Immature natural killer cell (primary cell): ENCODE measurements at regions not wholly inside any gene's neighbourhood (a gene's known extent, or its start where the extent isn't known, plus 50 kb on each side); places are given as distances from the start of the nearest gene placed in this dataset.
"Not testable (repeated sequence)": the region's sequence is repeated elsewhere in the genome, so short reads cannot be mapped to it uniquely, and the experiment has no call there.

Source experiments
- DNase-seq, 3 donors: peaks; one replicate each; pipeline ENCODE4 v3.0.0; 2022; ENCODE audit warnings: mixed read lengths in 1 of 3
- H3K27ac Mint-ChIP-seq, 6 donors: one replicate each; pipeline ENCODE4 v1.8.0; 2020; ENCODE audit warnings: mixed read lengths in 6 of 6, mild to moderate bottlenecking in 5 of 6, inconsistent platforms in 4 of 6, moderate library complexity in 3 of 6
- H3K27me3 Mint-ChIP-seq, 3 donors: one replicate each; pipeline ENCODE4 v1.8.0; 2020 to 2021; ENCODE audit warnings: low read depth in 3 of 3, mild to moderate bottlenecking in 3 of 3, mixed read lengths in 3 of 3, moderate library complexity in 3 of 3, inconsistent platforms in 1 of 3
- H3K36me3 Mint-ChIP-seq, 3 donors: one replicate each; pipeline ENCODE4 v1.8.0; 2020; ENCODE audit warnings: mixed read lengths in 3 of 3, inconsistent platforms in 2 of 3, mild to moderate bottlenecking in 2 of 3
- H3K4me1 Mint-ChIP-seq, 2 donors: one replicate each; pipeline ENCODE4 v1.8.0; 2020; ENCODE audit warnings: inconsistent platforms in 2 of 2, mild to moderate bottlenecking in 2 of 2, mixed read lengths in 2 of 2, moderate library complexity in 1 of 2
- H3K4me3 Mint-ChIP-seq, 5 donors: one replicate each; pipeline ENCODE4 v1.8.0; 2020; ENCODE audit warnings: mild to moderate bottlenecking in 5 of 5, mixed read lengths in 5 of 5, inconsistent platforms in 3 of 5, moderate library complexity in 3 of 5
- H3K9me3 Mint-ChIP-seq, 6 donors: one replicate each; pipeline ENCODE4 v1.8.0; 2020; ENCODE audit warnings: mild to moderate bottlenecking in 6 of 6, mixed read lengths in 6 of 6, inconsistent platforms in 4 of 6, moderate library complexity in 3 of 6

DNA sequence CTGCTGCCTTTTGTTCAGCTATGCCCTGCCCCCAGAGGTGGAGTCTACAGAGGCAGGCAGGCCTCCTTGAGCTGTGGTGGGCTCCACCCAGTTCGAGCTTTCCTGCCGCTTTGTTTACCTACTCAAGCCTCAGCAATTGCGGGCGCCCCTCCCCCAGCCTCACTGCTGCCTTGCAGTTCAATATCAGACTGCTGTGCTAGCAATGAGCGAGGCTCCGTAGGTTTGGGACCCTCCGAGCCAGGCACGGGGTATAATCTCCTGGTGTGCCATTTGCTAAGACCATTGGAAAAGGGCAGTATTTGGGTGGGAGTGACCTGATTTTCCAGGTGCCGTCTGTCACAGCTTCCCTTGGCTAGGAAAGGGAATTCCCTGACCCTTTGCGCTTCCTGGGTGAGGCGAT is 51.9 kb downstream of the DIPK2A start:
- not testable (repeated sequence) for DNase-seq, H3K27ac Mint-ChIP-seq, H3K4me1 Mint-ChIP-seq, H3K9me3 Mint-ChIP-seq, H3K4me3 Mint-ChIP-seq
- Mint-ChIP-seq H3K36me3 (peaks cover 0 to 15% (median 4%) of the 10 kb centered on the region in 3 donors), H3K27me3 (peaks cover 0 to 11% (median 2%) of the 10 kb centered on the region in 3 donors)

DNA sequence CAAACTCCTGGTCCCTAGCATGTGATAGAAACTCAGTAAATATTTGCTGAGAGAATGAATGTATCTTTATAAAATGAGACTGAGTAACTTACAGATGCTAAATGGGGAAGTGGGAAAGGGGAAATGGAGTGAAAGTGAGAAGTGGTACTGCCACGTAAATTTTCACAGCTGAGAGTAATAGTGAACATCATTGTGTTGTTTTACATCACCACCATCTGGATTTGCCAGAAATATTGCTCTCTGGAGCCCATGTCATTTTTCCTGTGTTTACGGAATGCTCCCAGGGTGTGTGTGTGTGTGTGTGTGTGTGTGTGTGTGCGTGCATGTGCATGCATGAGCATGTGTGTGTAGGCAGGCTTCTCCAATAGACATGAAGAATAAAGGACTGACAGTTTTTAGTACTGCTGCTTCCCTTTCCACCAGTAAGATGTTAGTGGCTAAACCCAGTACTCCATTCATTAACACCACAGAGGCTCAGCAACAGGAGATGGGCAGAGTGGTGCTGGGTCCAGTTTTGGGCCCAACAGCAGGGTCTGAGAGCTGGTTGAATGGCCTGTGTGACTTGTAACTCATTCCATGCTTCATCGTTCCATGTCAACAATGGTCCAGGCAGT is 57.3 kb downstream of the DIPK2A start:
- Mint-ChIP-seq H3K4me3 (no peak overlapping the region), H3K27me3 (peaks cover 0 to 12% (median 2%) of the 10 kb centered on the region in 3 donors), H3K36me3 (peaks cover 0 to 5% (median 0%) of the 10 kb centered on the region in 3 donors), H3K9me3 (peaks cover 0 to 3% (median under 1%) of the 10 kb centered on the region in 6 donors), H3K4me1 (peaks cover 0 to 2% of the 10 kb centered on the region in 2 donors), H3K27ac (no peak overlapping the region)
- no peak for DNase-seq

DNA sequence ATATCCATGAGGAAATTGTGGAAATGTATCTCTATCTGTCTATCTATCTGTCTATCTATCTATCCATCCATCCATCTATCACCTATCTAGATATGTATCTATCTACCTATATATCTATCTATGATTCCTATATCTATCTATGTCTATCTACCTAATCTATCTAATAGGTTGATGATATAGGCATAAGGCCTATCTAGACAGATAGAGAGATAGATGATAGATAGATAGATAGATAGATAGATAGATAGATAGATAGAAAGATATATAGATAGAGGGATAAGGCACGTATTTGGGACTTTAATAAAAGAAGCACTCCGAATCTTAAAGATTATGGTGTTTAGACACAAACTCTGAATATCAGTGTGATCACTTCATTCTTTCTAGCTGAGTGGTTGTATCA is 58.1 kb downstream of the DIPK2A start:
- H3K9me3 Mint-ChIP-seq: peaks cover 0 to 2% (median 0%) of the 10 kb centered on the region in 6 donors
- H3K4me1 Mint-ChIP-seq: peaks cover 0 to 2% of the 10 kb centered on the region in 2 donors
- no peaks in the 10 kb centered on the region for H3K36me3 Mint-ChIP-seq
- no peak overlapping the region for H3K4me3 Mint-ChIP-seq
- H3K27ac Mint-ChIP-seq: no peak overlapping the region
- no peak for DNase-seq
- peaks cover 0 to 8% (median 2%) of the 10 kb centered on the region in 3 donors for H3K27me3 Mint-ChIP-seq

DNA sequence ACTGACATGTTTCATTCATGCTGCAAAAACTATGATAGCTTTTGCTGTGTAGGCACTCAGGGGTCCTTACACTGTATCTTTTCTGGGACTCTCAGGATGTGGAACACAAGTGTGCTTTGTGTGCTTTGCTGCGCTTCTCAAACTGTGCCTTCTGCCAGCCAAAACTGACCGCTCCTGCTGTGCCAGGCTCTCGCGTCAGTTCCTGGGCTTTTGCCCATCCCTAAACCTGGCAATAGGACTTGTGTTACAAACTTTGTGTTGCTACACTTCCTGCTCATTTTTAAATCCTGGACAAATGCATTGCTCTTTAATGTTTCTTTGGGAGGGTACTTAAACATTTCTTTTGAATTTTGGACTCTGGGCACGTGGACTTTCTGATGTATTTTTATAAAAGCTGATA is 60.3 kb downstream of the DIPK2A start:
- no peak for DNase-seq
- Mint-ChIP-seq H3K4me3 (no peak overlapping the region), H3K4me1 (peaks cover 0 to 2% of the 10 kb centered on the region in 2 donors), H3K36me3 (no peaks in the 10 kb centered on the region), H3K27me3 (peaks cover 0 to 6% (median 1%) of the 10 kb centered on the region in 3 donors), H3K27ac (no peak overlapping the region), H3K9me3 (peaks cover 0 to 2% (median 0%) of the 10 kb centered on the region in 6 donors)

DNA sequence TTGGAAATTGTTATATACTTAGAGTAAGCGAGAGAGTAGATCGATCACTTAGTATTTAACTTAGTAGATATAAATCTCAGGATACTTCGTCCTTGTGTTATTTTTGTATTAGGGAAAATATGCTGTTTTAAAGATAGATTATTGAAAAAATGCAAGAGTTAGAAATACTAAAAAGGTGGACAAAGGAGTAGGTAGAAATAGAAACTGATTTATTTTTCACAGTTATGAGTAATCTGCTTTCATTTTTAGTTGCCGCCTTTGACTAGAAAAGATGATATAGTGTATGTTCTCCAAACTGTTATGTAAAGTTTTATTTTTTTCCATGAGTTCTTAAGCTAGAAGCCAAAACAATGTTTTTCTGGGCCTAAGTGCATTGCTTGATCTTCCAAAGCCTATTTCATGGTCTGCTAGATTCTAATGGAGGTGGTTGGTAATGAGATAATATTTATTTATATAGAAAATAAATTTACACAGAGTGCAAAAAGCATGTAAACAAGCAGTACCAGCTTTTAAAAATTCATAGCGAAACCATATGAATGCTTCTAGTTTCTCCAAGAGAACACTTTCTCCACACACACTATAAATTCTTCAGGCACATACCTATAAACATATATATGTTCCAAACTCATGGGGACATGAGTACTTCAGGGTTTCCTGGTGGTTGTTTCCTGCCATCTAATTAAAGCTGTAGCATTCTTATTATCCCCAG is 61.1 kb downstream of the DIPK2A start:
- Mint-ChIP-seq H3K27ac (no peak overlapping the region), H3K4me3 (peak overlapping the region in 1 of 5 donors; percentile 14), H3K4me1 (peaks cover 0 to 2% of the 10 kb centered on the region in 2 donors), H3K36me3 (no peaks in the 10 kb centered on the region), H3K9me3 (peaks cover 0 to 2% (median 0%) of the 10 kb centered on the region in 6 donors), H3K27me3 (peaks cover 1 to 5% (median 2%) of the 10 kb centered on the region in 3 donors)
- DNase-seq: no peak

DNA sequence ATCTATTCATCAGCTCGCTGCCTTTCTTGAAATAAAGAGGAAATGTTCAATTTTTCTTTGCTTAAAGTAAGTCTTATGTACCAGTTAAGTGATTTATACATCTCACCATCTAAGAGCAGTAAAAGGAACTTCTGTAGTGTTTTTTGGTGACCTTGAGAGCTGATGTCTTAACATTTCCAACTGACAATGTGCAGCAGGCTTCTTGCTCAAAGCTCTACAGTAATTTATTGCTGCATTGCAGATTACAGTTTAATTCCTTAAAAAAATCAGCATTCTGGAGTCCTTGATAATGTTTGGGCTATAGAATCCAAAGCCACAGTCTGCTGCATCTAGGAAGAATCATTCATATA is 61.6 kb downstream of the DIPK2A start:
- Mint-ChIP-seq H3K27me3 (peaks cover 1 to 4% (median 2%) of the 10 kb centered on the region in 3 donors), H3K4me3 (no peak overlapping the region), H3K9me3 (peaks cover 0 to 1% (median 0%) of the 10 kb centered on the region in 6 donors), H3K27ac (no peak overlapping the region), H3K36me3 (no peaks in the 10 kb centered on the region), H3K4me1 (peaks cover 0 to 2% of the 10 kb centered on the region in 2 donors)
- DNase-seq: no peak

DNA sequence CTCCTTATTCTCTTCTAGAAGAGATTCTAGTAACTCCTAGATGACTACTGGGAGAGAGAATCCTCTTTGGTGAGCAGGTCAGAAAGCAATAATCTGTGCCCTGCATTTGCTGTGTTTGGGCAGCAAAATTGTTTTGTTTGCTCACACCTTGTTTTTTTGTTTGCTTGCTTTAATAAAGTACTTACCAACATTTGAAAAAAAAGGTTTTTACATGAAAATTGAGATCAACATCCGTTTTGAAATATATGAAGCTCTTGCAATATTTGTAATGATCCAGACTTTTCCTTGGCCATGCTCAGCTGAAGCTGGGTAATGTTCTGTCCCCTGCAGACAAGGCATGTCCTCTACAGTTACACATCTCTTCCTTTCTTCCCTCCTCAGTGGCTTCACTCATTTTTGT is 62.2 kb downstream of the DIPK2A start:
- H3K27me3 Mint-ChIP-seq: peaks cover 1 to 4% (median 2%) of the 10 kb centered on the region in 3 donors
- H3K4me3 Mint-ChIP-seq: no peak overlapping the region
- H3K36me3 Mint-ChIP-seq: no peaks in the 10 kb centered on the region
- peak overlapping the region in 1 of 6 donors; percentile 11 for H3K27ac Mint-ChIP-seq
- peaks cover 0 to 2% of the 10 kb centered on the region in 2 donors for H3K4me1 Mint-ChIP-seq
- H3K9me3 Mint-ChIP-seq: peaks cover 0 to 1% (median 0%) of the 10 kb centered on the region in 6 donors
- no peak for DNase-seq

DNA sequence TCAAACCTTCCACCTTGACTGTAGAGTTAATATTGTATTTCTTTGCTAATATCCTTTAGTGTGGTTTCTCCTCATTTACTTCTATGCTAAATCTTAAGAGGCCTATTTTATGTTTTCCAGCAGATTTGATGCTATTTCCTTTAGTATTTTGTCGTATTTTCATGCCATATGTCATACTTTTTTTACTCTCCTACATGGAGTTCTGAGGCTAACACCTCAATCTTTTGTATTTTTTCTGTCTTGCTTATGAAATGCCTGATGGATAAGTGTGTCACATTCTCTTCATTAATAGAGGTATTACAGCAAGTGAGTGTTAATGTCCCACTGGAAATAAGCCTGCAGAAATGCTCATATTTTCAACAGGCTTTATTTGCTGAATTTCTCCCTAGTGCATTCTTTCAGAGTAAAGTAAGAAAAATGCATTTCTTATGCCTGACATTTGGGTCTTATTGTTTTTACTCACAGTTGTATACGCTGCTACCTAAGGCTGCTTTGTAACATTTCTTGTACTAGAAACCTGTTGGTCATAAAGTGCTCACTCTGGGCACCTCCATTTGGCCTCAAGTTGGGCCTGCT is 63.2 kb downstream of the DIPK2A start:
- no peaks in the 10 kb centered on the region for H3K9me3 Mint-ChIP-seq
- no peak overlapping the region for H3K4me3 Mint-ChIP-seq
- DNase-seq: no peak
- peak overlapping the region in 1 of 6 donors; percentile 24 for H3K27ac Mint-ChIP-seq
- no peaks in the 10 kb centered on the region for H3K36me3 Mint-ChIP-seq
- H3K4me1 Mint-ChIP-seq: peaks cover 0 to 2% of the 10 kb centered on the region in 2 donors
- H3K27me3 Mint-ChIP-seq: peaks cover 1 to 4% (median 2%) of the 10 kb centered on the region in 3 donors

DNA sequence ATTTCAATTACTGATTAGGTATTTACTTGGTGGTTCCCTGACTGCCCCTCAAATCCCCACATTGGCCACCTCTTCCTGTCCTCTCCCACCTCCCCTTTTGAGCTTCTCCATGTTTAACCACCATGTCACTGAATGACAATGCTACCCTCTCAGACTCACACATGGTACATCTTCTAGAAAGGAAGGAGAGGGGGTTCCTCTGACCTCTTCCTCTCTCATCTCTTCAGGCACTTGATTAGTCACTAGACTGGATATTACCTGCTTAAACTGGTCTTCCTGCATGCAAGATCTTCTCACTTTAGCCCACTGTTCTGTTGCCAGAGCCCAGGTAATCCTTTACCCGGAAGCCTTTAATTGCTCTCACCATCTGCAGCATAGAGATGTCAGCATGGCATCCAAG is 64.9 kb downstream of the DIPK2A start:
- no peaks in the 10 kb centered on the region for H3K9me3 Mint-ChIP-seq
- peaks cover 0 to 3% of the 10 kb centered on the region in 2 donors for H3K4me1 Mint-ChIP-seq
- no peak overlapping the region for H3K4me3 Mint-ChIP-seq
- DNase-seq: no peak
- peaks cover 1 to 3% (median 2%) of the 10 kb centered on the region in 3 donors for H3K27me3 Mint-ChIP-seq
- H3K27ac Mint-ChIP-seq: no peak overlapping the region
- no peaks in the 10 kb centered on the region for H3K36me3 Mint-ChIP-seq

DNA sequence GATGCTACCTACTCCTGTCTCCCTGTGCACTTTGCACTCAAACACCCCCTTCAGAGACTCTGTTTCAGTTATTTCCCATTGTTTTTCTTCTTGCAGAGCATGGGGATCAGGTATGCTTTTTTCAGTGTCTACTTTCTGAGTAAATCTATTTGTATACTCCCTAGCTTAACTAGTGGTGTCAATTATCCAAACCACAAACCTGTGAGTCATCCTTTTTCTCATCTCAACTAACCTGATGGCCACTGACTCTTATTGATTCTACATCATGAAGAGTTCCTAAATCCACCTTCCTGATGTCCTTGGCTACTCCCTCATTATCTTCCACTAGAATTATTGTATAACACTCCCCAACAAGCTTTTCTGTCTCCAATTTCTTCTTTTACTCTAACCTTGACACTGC is 68.0 kb downstream of the DIPK2A start:
- Mint-ChIP-seq H3K27ac (no peak overlapping the region), H3K9me3 (no peaks in the 10 kb centered on the region), H3K4me1 (peaks cover 0 to 1% of the 10 kb centered on the region in 2 donors), H3K36me3 (no peaks in the 10 kb centered on the region), H3K4me3 (no peak overlapping the region), H3K27me3 (peaks cover 1 to 4% (median 2%) of the 10 kb centered on the region in 3 donors)
- no peak for DNase-seq

DNA sequence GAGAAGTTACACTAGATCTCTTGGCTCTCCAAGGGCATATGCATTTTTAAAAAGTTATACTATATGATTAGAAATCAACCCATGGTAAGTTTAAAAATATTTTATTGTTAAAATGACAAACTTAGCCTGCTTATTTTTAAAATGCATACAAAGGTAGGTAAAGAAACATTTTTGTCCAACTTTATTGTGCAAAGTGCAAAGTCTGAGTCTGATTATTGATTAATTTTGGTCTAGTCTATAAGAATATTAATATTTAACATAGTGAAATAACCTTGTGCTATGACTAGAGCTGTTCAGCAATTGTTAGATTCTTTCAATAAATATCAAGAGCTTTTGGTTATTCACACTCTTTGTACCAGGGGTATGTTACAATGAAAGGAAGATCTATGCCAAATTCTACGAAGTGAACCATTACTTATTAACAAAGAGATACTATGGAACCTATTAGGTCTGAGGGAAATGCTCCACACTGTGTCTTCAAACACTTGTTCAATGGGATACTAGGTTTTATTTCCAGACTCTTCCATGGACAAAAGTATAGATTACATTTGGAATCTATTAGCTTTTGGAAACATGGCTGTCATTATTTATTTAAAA is 70.4 kb downstream of the DIPK2A start:
- H3K4me3 Mint-ChIP-seq: no peak overlapping the region
- DNase-seq: no peak
- H3K9me3 Mint-ChIP-seq: no peaks in the 10 kb centered on the region
- H3K4me1 Mint-ChIP-seq: peaks cover 0 to 1% of the 10 kb centered on the region in 2 donors
- H3K36me3 Mint-ChIP-seq: no peaks in the 10 kb centered on the region
- H3K27me3 Mint-ChIP-seq: peaks cover 0 to 4% (median 2%) of the 10 kb centered on the region in 3 donors
- no peak overlapping the region for H3K27ac Mint-ChIP-seq

DNA sequence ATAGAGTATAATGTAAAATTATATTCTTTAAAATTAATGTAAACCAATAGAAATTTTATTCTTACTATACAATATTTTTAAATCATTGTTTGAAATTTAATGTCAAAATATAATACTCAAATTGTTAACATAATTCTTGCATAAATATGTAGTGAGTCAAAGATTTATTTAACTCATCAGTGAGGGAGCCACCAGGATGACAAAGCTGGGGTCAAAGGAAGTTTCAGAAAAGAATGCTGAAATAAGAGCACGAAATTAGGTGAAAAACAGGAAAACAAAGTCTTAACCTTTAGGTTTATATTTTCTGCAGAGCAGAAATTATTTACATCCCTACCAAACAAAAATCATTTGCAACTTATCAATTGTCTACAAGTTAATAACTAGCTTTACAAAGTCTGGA is 74.1 kb downstream of the DIPK2A start:
- peaks cover 0 to 3% (median 0%) of the 10 kb centered on the region in 6 donors for H3K9me3 Mint-ChIP-seq
- H3K27ac Mint-ChIP-seq: no peak overlapping the region
- no peak for DNase-seq
- no peaks in the 10 kb centered on the region for H3K36me3 Mint-ChIP-seq
- H3K4me3 Mint-ChIP-seq: no peak overlapping the region
- H3K4me1 Mint-ChIP-seq: no peaks in the 10 kb centered on the region
- H3K27me3 Mint-ChIP-seq: peaks cover 1 to 2% (median 2%) of the 10 kb centered on the region in 3 donors

DNA sequence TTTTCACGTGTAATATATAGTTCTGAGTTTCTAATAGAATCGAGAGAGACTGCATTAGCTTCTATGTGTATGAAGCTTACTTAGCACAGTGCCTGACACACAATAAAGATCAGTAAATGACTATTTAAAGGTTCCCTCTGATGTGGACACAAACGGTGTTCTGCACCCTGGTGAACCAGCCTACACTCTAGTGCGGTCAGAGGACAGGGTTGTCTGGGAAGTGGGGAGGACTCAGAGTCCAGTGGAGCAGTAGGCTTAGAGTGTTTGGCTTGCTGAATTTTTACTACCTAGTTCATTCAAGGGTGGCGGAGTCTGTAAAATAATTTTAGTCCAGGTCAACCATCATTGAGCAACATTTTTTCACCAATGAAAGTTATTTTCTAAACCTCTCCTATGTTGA is 77.8 kb downstream of the DIPK2A start:
- Mint-ChIP-seq H3K4me1 (no peaks in the 10 kb centered on the region), H3K4me3 (no peak overlapping the region), H3K27ac (no peak overlapping the region), H3K27me3 (peaks cover 0 to 2% (median 1%) of the 10 kb centered on the region in 3 donors), H3K9me3 (peaks cover 0 to 3% (median 0%) of the 10 kb centered on the region in 6 donors), H3K36me3 (no peaks in the 10 kb centered on the region)
- no peak for DNase-seq

DNA sequence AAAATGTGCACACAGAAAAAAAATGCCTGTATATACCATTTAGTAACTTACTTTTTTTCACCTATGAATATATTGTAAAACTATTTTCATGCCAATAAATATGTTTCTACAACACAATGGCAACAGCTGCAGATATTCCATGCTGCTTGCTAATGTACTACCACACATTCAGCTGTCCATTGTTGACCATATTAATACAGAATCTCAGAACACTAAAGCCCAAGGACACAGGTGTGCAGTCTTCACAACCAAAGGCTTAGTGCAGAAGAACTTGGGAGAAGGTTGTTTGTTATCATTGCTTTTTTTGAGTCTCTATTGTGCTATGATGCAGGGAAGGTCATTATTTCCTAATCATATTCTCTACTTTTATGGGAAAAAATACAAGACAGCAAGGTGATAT is 79.6 kb downstream of the DIPK2A start:
- no peaks in the 10 kb centered on the region for H3K4me1 Mint-ChIP-seq
- H3K36me3 Mint-ChIP-seq: no peaks in the 10 kb centered on the region
- DNase-seq: no peak
- H3K27me3 Mint-ChIP-seq: peaks cover 0 to 3% (median 1%) of the 10 kb centered on the region in 3 donors
- H3K27ac Mint-ChIP-seq: no peak overlapping the region
- H3K9me3 Mint-ChIP-seq: peaks cover 0 to 4% (median 0%) of the 10 kb centered on the region in 6 donors
- no peak overlapping the region for H3K4me3 Mint-ChIP-seq
